Neural crest cell (in vitro differentiated cells): ENCODE measurements at regions not wholly inside any gene's neighbourhood (a gene's known extent, or its start where the extent isn't known, plus 50 kb on each side); places are given as distances from the start of the nearest gene placed in this dataset.

ENCODE experiments used
- DNase-seq: peaks from one replicate; pipeline ENCODE4 v3.0.0; 2021; ENCODE audit warnings: low read depth, mixed read lengths, low spot score
- H3K27ac Mint-ChIP-seq: one replicate; pipeline ENCODE4 v1.8.0; 2021; ENCODE audit warnings: mild to moderate bottlenecking, mixed read lengths; ENCODE audit not compliant: unreplicated experiment
- H3K27me3 Mint-ChIP-seq: 2 replicates; pipeline ENCODE4 v1.8.0; 2021; ENCODE audit warnings: low read depth, mild to moderate bottlenecking, mixed read lengths
- H3K36me3 Mint-ChIP-seq: 2 replicates; pipeline ENCODE4 v1.8.0; 2021; ENCODE audit warnings: low read depth, mild to moderate bottlenecking, mixed read lengths
- H3K4me1 Mint-ChIP-seq: 2 replicates; pipeline ENCODE4 v1.8.0; 2021; ENCODE audit warnings: mixed read lengths
- H3K4me3 Mint-ChIP-seq: one replicate; pipeline ENCODE4 v1.8.0; 2021; ENCODE audit warnings: mild to moderate bottlenecking, mixed read lengths
- H3K9me3 Mint-ChIP-seq: 2 replicates; pipeline ENCODE4 v1.8.0; 2021; ENCODE audit warnings: mixed read lengths
- CTCF ChIP-seq: fragments of 200-600 bp; sonication (generic); conservative IDR thresholded peaks from 2 replicates; pipeline ENCODE4 v1.5.0; 2021; ENCODE audit warnings: antibody characterized with exemption, mild to moderate bottlenecking

- TF ChIP-seq CTCF, result no peak
- no peak overlapping the region for H3K27ac Mint-ChIP-seq
- no peak overlapping the region for H3K4me3 Mint-ChIP-seq
- peaks cover 4% of the 10 kb centered on the region for H3K36me3 Mint-ChIP-seq
- no peaks in the 10 kb centered on the region for H3K27me3 Mint-ChIP-seq
- H3K9me3 Mint-ChIP-seq, result peaks cover 11% of the 10 kb centered on the region
- no peak for DNase-seq
- H3K4me1 Mint-ChIP-seq, result peaks cover 9% of the 10 kb centered on the region
These were observed 1468.0 kb downstream of the C4orf33 start for GRCh38 chr4:130563889-130564418.

- no peak for DNase-seq
- Mint-ChIP-seq H3K27me3 (no peaks in the 10 kb centered on the region), H3K4me1 (peaks cover 3% of the 10 kb centered on the region), H3K36me3 (peaks cover 6% of the 10 kb centered on the region), H3K4me3 (no peak overlapping the region), H3K9me3 (peaks cover 16% of the 10 kb centered on the region), H3K27ac (no peak overlapping the region)
- no peak for TF ChIP-seq CTCF
These were observed 1472.8 kb downstream of the C4orf33 start for GRCh38 chr4:130568746-130569145.

- no peak overlapping the region for H3K27ac Mint-ChIP-seq
- H3K27me3 Mint-ChIP-seq, result no peaks in the 10 kb centered on the region
- H3K36me3 Mint-ChIP-seq, result peaks cover 2% of the 10 kb centered on the region
- TF ChIP-seq CTCF, result no peak
- peaks cover 8% of the 10 kb centered on the region for H3K9me3 Mint-ChIP-seq
- no peak overlapping the region for H3K4me3 Mint-ChIP-seq
- H3K4me1 Mint-ChIP-seq, result peaks cover 6% of the 10 kb centered on the region
- no peak for DNase-seq
These were observed 1477.8 kb downstream of the C4orf33 start for GRCh38 chr4:130573742-130574141.

GRCh38 chr4:130574215-130574614 lies 1478.3 kb downstream of the C4orf33 start:
- H3K27me3 Mint-ChIP-seq, result no peaks in the 10 kb centered on the region
- H3K36me3 Mint-ChIP-seq, result peaks cover 2% of the 10 kb centered on the region
- peaks cover 8% of the 10 kb centered on the region for H3K9me3 Mint-ChIP-seq
- no peak for DNase-seq
- H3K4me1 Mint-ChIP-seq, result peaks cover 6% of the 10 kb centered on the region
- H3K4me3 Mint-ChIP-seq, result no peak overlapping the region
- H3K27ac Mint-ChIP-seq, result no peak overlapping the region
- TF ChIP-seq CTCF, result no peak

GRCh38 chr4:130576218-130576617 lies 1480.3 kb downstream of the C4orf33 start:
- Mint-ChIP-seq H3K4me1 (peaks cover 6% of the 10 kb centered on the region), H3K27ac (no peak overlapping the region), H3K36me3 (no peaks in the 10 kb centered on the region), H3K9me3 (peaks cover 2% of the 10 kb centered on the region), H3K4me3 (no peak overlapping the region), H3K27me3 (no peaks in the 10 kb centered on the region)
- no peak for TF ChIP-seq CTCF
- DNase-seq, result no peak
